DMS153 treated with DMSO at 0.1 percent for 48 hours (cell line): ENCODE measurements at regions not wholly inside any gene's neighbourhood (a gene's known extent, or its start where the extent isn't known, plus 50 kb on each side); places are given as distances from the start of the nearest gene placed in this dataset.

Source experiments
- DNase-seq: peaks from one replicate; lab custom pipeline; 2025; ENCODE audit not compliant: unreplicated experiment; lab: John Stamatoyannopoulos, UW

DNA sequence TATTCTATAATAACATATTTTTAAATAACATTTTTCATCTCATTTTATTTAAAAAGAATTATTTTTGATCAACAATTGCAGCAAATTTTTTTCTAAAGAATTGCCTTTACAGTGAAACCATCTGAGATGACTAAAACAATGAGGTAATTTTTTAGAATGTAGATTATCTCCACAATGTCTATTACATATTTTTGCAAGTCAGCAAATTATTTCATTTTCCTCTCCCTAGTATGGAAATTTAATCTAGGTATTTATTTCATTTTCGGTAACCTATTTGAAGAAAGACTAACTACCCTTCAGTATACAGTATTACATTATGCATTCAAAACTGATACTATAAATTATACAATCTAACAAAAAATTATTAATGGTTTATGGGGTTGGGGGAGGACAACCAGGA lies 213.2 kb upstream of the SP4 start:
- no peak for DNase-seq

DNA sequence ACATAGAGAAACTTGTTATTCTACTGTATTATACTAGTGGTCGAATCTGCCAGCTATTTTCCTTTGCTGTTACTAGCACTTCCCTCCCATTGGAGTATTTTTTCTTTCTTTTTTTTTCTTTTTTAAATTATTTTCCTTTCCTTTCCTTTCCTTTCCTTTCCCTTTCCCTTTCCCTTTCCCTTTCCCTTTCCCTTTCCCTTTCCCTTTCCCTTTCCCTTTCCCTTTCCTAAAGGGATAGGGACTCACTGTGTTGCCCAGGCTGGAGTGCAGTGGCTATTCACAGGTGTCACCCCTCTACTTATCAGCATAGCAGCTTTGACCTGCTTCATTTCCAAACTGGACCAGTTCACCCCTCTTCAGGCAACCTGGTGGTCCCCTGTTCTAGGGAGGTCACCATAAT lies 212.6 kb upstream of the SP4 start:
- no peak for DNase-seq

DNA sequence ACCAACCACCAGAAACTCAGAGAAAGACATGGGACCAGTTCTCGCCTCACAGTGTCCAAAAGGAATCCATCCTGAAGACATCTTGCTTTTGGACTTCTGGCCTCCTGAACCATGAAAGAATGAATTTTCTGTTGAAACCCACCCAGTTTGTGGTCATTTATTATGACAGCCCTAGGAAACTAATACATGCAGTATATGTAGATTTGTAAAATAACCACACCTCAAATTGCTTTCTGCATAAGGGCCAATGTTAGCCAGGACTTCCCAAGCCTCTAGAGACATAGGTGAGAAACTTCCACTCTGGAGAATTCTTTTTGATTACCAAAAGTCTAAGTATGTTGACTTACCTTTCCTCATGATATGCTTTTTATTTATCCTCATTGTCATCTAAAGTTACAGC lies 210.5 kb upstream of the SP4 start:
- no peak for DNase-seq

DNA sequence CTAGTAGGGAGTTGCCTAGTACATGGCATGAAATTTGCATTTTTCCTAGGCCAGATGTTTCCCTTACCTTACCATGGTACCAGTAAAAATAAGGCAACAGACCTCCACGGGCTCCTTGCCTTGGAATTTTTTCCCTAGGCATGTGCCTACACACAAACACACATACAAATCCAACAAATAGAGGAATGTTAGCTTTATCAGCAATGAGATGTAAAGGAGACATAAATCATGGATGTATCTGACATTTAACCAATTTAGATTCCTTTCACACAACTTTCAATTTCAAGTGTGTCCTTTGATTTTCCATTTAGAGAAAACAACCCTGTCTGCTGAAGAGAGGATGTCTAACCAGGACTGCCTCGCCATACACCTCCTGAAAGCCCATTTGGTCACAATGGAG lies 209.7 kb upstream of the SP4 start:
- DNase-seq, result no peak

DNA sequence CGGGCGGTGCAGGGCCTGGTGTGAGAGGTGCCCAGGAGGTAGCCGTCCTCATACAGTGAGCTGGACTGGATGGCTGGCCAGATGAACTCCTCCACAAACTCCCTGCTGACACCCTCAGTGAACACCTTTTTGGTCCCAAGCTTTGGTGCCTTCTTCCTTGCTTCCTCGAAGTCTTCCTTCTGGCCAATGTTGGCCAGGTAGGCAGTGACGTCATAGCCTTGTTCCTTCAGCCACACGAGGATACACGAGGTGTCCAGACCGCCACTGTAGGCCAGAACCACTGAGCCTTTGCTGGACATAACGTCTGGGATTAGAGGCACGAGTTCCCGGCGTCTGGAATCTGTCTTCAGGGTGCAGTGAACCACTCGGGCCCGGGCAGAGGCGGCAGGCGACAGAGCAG lies 206.8 kb upstream of the SP4 start:
- DNase-seq, result no peak

DNA sequence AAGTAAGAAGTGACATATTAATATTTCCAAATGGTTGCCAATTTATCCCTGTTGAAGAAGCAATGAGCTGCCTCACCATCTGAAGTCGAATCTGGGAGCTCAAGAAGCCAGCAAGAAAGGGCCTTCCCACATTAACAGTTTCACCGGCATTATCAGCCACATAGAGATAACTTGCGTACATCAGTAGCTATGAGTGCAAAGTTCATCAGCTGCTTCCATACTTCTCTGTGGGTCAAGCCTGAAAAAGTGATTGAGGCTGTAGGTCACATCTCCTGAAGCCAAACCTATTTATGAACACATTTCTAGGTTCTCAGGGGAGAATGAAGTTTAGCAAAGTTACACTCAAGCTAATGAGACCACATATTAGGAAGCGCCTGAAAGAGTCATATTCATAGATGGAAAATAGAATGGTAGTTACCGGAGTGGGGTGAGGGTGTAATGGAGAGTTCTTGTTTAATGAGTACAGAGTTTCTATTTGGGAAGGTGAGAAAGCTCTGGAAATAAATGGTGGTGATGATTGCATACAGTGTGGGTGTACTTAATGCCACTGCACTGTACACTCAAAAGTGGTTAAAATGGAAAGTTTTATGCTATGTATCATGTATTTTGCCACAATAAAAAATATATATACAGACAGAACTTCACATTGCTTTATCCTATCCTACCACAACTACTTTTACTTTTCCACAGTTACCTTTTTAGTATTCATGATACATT lies 189.3 kb upstream of the SP4 start:
- DNase-seq, result no peak

DNA sequence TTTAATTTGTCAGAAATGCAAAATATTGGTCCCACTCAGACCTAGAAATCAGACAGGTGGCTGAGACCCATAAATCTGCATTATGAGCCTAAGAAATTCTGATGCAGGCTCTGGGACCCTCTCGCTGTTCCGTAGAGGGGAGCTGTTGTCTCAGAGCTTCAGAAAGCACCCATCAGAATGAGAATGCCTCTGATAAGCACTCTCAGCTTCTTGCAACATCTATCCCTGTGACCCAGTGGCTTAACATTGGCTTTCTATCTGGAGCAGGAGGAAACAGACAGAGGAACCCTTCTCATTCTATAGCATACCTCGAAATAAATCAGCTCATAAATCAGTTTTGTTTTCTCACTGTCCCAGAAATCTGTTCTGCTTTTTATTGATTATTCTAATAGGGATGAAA lies 184.6 kb upstream of the SP4 start:
- no peak for DNase-seq

DNA sequence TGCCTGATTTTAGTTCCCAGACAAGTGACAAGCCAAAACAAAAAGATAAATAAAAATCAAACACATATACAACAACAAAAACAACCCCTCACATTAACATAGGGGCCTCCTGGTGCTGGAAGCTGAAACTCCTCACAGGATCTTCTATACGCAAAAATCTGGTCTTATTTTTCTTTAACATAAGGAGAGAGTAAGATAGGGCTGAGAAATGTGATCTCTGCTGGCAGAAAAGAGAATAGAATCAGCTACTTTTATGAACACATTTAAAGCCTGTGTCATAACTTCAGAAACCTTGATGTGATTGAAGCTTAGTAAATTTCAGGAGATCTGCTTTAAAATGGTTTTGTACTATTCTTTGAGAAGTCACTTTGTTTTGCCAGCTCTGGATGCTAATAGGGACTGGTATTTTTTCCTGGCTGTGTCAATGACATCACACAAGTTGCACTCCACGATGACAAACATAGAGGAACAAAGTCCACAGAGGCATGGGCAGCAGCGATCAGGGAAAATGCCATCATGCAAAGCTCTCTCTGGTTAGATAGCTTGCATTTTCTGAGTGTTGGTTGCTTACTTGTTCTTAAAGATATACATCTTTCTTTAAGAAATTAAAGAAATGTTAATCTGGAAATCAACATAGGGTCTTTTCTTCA lies 176.6 kb upstream of the SP4 start:
- no peak for DNase-seq

DNA sequence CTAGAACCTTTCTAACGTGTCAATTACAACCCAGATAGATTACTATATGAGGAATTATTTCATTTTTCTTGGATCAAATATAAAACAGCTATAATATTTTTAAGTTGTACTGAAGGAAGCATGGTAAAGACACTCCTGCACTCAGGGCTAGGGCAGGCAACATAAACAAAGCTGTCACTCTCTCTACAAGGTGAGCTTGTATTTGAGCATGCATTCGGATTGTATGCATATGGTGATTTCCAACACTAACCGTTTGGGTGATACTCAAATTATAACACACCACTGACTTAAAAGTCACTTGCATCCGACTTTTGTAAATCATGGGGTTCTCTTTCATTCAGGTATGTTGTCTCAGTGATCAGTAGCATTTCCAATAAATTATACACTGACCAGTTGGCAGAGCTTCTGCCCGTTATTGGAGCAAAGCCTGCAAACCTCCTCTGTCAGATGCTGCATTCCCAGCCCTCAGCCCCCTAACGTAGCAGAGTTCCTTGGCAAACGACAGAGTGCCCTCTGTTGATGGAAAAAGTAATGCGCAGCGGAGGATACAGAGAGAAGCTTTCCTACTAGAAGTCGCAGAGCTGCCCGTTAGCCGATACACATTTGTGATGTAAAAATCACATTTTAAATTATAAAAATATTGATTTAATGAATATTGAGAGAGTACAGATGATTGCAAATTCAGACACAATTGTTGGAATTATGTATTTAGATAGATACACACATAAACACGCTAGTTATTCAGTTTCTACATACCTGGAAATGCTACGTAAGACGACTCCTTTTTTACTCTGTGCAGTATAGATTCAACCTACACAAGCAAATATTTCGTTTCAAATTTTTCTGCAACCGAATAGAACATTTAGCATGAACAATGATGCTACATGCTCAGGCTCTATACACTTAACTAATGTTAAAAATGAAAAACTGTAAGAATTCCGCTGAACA lies 173.9 kb upstream of the SP4 start:
- peak; percentile 93 for DNase-seq

DNA sequence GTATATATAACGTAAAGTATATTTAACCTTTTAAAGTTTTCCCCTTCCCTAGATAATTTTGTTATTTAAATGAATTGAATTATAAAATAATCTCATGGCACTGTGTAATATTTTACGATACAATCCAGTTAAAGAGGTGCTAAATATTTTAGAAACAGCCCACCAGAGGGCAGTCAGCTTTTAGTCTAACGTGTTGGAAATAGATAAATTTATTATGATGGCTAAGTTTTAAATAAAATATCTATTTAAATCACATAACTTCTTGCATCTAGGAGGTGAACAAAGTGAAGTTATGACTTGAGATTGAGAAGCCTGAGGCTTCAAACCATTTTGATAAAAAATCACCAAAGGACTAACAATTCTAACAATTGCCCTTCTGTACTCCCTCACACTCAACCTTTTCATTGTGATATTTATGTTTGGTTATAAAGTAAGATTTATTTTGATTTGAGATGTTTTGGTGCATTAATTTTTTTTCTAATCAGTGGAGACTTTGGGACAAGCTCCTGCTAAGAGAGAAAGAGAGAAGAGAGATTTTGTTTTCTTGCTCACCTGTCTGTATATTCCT lies 171.5 kb upstream of the SP4 start:
- DNase-seq, result peak; percentile 67

DNA sequence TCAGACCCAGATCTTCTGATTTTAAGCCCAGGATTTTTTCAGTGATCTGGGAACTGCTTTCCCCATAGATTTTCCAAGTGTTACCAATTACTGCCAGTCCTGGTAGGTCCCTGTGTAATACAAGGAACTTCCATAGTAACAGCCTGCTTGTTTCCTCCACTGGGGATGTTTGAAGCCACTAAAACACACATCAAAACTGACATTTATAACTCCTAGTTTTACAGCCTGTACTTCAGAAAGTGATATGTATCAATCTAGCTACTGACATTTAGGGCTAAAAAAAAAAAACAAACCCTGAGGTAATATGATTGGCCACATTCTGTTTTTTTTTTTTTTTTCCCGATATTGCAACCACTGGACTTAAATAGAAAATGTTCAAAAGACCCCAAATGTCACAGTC lies 166.9 kb upstream of the SP4 start:
- DNase-seq, result no peak

DNA sequence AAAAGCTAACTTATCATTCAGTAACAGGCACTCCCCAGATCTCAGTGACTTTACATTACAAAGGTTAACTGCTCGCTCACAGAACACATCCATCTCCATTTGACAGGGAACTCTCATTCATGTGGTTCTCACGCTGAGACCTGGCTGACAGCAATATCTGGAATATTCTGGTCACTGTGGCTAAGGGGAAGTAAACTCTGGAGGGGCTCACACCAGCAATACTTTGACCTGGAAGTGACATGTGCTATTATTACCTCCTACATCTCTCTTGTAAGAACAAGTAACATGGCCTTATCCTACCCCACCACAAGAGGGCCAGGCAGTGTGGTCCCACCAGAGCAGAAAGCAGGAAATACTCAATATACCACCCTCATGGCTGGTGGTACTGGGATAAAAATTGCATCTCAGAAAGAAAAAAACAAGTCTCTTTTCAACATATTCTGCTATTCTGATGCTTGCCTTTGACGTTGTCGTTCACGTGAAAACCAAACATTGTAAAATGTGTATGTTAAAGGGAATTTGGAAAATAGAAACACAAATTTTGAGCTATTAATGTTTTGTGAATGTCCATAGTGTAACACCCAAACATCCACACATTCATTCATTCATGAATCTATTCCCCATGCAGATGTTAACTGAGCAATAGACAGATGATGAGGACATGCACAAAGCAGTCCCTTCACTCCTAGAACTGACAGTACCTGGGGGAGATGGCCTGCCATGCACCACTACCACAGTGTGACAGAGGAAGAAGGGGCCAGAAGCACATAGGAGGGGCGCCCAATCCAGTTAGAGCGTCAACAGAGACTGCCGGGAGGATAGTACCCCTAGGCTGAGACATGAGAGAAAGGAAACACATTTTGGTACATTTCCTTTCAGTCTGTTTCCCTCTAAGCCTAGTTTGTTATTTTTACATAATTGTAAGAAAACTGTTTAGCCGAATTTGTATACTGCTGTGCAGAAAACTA lies 166.0 kb upstream of the SP4 start:
- DNase-seq, result peak; percentile 67

DNA sequence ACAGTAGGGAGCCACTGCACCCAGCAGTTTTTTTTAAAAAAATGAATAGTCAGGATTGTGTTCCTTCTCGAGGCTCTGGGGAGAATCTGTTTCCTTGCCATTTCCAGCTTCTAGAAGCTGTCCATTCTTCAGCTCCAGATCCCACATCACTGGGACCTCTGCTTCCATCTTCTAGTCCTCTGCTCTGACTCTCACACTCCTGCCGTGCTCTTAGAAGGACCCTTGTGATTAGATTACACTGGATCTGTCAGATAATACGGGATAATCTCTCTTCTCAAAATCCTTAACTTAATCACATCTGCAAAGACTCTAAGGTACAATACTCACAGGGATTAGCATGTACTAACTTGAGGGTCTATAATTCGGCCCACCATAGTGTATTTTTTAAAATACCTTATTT lies 158.9 kb upstream of the SP4 start:
- DNase-seq, result no peak

DNA sequence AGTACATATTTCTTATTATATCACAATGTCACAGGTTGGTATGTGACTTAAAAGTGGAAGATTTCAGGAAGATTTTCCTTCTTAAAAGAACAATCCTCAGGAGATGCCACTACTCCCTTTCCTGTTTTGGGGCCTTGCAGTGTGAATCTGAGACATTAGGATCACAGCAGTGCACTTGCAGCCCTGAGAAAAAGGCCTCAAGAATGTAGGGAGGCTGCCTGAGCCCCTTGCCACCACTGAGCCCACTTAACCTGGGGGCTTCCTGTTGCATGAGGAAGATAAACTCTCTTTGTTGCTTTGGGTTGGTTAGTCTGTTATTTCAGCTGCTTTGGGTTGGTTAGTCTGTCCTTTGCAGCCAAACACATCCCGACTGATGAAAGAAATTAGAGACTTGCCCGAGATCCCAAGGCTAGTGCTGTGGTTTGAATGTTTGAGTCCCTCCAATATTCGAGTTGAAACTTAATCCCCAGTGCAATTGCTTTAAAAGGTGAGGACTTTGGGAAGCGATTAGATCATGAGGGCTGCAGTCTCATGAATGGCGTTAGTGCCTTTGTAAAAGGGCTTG lies 151.3 kb upstream of the SP4 start:
- no peak for DNase-seq

DNA sequence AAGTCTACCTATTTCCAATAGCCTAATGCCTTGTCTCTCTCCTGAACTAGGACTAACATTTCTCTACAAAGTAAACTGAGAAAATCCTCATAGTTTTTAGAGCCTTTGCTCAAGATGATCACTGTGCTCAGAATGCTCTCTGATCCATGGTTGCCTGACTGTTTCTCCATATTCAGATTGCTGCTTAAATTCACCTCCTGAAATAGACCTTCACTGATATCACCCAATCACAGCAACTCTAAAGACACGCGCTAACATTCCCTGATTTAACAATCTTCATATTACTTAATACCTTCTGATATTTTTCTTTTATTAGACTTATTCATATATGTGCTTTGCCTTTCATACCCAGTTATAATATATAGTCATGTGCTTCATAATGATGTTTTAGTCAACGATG lies 148.9 kb upstream of the SP4 start:
- no peak for DNase-seq

DNA sequence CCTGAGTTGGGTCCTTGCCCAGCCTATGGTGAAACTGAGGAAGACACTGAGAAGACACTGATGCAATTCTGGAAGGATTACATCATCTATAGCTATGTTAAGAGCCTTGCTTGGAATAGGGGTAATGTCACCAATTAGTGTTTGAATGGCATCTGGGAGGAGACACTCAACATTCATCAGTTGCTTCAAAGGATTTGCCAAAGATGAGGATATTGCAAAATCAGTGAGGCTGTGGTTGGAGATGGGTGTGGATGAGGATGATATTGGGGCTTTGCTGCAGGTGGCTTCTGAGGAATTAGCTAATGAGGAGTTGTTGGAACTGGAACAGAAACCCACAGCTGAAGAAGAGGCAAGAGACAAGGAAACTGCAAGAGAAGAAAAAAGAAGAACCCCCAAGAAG lies 146.7 kb upstream of the SP4 start:
- no peak for DNase-seq

DNA sequence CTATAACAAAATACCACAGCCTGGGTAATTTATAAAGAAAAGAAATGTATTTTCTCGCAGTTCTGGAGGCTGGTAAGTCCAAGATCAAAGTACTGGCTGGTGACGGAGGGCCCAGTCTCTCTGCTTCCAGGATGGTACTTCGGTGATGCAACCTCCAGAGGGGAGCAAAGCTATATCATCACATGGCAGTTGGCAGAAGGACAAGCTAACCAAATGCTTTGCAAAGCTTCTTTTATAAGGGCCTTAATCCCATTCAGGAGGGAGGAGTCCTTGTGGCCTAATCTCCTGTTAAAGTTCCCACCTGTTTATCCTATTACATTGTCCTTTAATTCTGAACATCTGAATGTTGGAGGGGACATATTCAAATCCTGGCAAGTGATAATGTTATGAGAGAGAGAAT lies 134.1 kb upstream of the SP4 start:
- DNase-seq, result no peak

DNA sequence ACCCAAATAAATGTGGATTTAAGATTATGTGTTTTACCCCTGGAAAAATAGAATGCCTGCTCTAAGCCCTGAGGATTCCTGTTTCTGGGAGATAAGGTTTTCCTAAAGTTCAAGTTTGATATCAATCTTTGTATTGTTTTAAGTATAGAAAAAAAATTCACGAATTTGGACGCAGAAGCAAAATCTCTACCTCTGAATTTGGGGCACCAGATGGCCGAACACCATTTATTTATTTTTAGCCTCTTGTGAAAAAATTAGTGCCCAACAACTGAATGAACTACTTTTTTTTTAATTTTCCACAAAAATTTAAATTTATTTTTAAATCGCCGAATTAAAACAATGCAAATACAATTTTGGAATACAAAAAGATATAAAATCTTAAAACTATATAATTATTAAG lies 128.1 kb upstream of the SP4 start:
- DNase-seq, result no peak

DNA sequence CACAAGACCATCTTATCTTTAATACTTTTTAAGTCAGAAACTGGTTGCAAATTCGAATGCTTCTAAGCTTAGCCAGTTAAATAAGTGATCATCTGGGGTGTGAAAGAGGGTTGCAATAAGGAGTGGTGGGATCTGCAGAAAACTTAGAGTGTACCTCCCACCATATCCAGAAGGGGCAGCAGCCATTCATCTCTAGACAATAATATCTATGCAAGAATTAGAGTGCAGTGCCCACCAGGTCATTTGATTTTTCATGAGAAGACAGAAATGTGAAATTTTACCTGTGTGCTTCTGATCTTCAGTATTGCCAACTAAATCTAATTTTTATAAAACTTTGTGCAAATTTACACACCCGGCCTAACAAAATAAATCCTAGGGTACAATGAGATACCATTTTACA lies 127.2 kb upstream of the SP4 start:
- DNase-seq, result no peak

DNA sequence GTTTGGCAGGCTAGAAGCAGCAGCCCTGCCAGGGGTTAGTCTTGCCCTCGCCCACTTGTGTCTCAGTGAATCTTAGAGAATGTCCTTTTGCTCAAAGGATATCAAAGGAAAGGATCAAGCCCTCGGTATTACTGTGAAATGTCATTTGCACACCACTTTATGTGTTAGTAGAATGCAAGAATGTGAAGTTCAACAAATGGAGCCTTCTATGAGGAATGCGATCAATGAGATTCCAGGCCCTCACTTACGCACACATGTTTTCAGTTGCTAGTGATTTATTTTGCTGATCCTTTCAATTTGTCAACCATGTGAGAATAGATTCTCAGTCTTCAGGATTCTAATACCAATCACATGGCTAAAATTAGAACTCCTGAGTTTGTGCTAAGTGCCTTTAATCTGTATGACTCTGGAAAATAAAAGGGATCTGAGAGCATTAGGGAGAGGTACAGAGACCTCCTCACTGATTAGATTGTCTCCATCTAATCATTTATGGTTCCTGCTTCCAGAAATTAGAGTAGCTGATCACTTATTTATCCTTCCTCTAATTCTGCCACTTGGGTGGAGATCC lies 123.0 kb upstream of the SP4 start:
- DNase-seq, result no peak
